Ovary (tissue), 7 donors: ENCODE measurements at regions not wholly inside any gene's neighbourhood (a gene's known extent, or its start where the extent isn't known, plus 50 kb on each side); places are given as distances from the start of the nearest gene placed in this dataset.

Experiments used
- DNase-seq, 5 donors: peaks; one replicate each; pipeline ENCODE4 v3.0.0-alpha.2; 2019 to 2020
- H3K27ac ChIP-seq, 2 donors: fragments of 200-600 bp; one replicate each; pipeline versions ENCODE4 v1.5.1 to v1.8.0; 2019 to 2022
- H3K27me3 ChIP-seq: fragments of 200-600 bp; one replicate; pipeline ENCODE4 v1.8.0; 2022
- H3K36me3 ChIP-seq: fragments of 200-600 bp; sonication (generic); one replicate; pipeline ENCODE4 v1.5.1; 2019
- H3K4me1 ChIP-seq: one replicate; pipeline ENCODE4 v1.8.1; 2013; ENCODE audit warnings: mild to moderate bottlenecking, moderate library complexity; ENCODE audit not compliant: insufficient read depth
- H3K4me3 ChIP-seq: fragments of 200-600 bp; sonication (generic); one replicate; pipeline ENCODE4 v1.5.1; 2017
- H3K9me3 ChIP-seq, 2 donors: fragments of 200-600 bp in 1 of 2; sonication (generic) in 1 of 2; one replicate each; pipeline versions ENCODE4 v1.5.1 to v1.8.1; 2013 to 2019; ENCODE audit warnings: mild to moderate bottlenecking in 1 of 2, moderate library complexity in 1 of 2
- EP300 ChIP-seq: sonication (generic); formaldehyde crosslinking; IDR thresholded peaks from one replicate; pipeline ENCODE4 v1.6.1; 2017; ENCODE audit warnings: antibody characterized with exemption
- POLR2A ChIP-seq: fragments of 450-650 bp; IDR thresholded peaks from one replicate; pipeline ENCODE4 v1.6.1; 2017; ENCODE audit warnings: antibody characterized with exemption, mild to moderate bottlenecking, moderate library complexity
- WGBS, 3 donors: extraction: QIAGEN DNeasy Blood & Tissue Kit in 1 of 3; methylation state at CpG; one replicate each; pipeline versions ENCODE4 v1.1.5 to v1.1.7; 2013 to 2017; 5-methylcytosine and 5-hydroxymethylcytosine counted together
- intact Hi-C, 4 donors: fragments of 100-400 bp; cut with DNase I; formaldehyde crosslinking; loops; one replicate each; pipeline versions ENCODE4 v1.11.0 to v1.15.1; 2022 to 2023
- TF ChIP-seq, protein P1 (sequence below), 3 donors: fragments of 450-650 bp in 2 of 3; fragments of 200-600 bp in 1 of 3; IDR thresholded peaks; one replicate each; pipeline versions ENCODE4 v1.5.1 to v1.8.0; 2016 to 2022; ENCODE audit warnings: antibody characterized with exemption in 3 of 3, mild to moderate bottlenecking in 1 of 3
- donor health status: DM: no; HTN: no; CAD: no; lungs with moderate emphysema.
- donor health status: DM: no; HTN: no; CAD: no.
- donor health status: Bipolar disorder and iron deficiency.
- donor health status: DM: no; HTN: no; CAD: no.
- donor health status: DM: yes; HTN: yes; CAD: no.

DNA sequence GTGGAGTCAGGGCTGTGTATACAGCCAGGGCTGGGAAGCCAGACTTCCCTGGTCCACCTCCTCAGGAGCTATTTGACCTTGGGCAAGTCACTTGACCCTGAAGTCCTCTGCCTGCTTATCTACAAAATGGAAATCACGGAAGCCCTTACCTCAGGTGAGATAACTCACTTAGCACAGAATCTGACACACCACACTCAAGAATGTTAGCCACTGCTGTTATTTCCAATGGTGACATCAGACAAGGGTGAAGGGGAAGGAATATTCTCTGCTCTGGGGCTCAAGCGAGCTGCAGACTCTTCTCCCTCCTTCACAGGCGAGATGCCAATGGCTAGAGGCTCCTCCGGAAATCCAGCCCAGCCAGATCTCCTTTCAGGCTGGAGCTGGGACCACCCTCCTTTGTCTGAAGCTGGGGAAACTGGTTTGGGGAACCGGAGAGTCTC lies 189.6 kb downstream of the HAUS1 start:
- Histone ChIP-seq H3K27me3 (no peaks in the 10 kb centered on the region), H3K9me3 (no peaks in the 10 kb centered on the region), H3K36me3 (no peaks in the 10 kb centered on the region), H3K27ac (no peak overlapping the region), H3K4me3 (no peak overlapping the region), H3K4me1 (no peaks in the 10 kb centered on the region)
- intact Hi-C loops = no loop called here
- DNase-seq = no peak
- TF ChIP-seq POLR2A (no peak), EP300 (no peak)
- TF ChIP-seq, protein P1, sequence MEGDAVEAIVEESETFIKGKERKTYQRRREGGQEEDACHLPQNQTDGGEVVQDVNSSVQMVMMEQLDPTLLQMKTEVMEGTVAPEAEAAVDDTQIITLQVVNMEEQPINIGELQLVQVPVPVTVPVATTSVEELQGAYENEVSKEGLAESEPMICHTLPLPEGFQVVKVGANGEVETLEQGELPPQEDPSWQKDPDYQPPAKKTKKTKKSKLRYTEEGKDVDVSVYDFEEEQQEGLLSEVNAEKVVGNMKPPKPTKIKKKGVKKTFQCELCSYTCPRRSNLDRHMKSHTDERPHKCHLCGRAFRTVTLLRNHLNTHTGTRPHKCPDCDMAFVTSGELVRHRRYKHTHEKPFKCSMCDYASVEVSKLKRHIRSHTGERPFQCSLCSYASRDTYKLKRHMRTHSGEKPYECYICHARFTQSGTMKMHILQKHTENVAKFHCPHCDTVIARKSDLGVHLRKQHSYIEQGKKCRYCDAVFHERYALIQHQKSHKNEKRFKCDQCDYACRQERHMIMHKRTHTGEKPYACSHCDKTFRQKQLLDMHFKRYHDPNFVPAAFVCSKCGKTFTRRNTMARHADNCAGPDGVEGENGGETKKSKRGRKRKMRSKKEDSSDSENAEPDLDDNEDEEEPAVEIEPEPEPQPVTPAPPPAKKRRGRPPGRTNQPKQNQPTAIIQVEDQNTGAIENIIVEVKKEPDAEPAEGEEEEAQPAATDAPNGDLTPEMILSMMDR (IDR thresholded peaks at IDR 0.05) = no peak
- 17 to 29% (median 20%) methylated on average over 5 of the region's 5 CpGs for WGBS, 3 donors

DNA sequence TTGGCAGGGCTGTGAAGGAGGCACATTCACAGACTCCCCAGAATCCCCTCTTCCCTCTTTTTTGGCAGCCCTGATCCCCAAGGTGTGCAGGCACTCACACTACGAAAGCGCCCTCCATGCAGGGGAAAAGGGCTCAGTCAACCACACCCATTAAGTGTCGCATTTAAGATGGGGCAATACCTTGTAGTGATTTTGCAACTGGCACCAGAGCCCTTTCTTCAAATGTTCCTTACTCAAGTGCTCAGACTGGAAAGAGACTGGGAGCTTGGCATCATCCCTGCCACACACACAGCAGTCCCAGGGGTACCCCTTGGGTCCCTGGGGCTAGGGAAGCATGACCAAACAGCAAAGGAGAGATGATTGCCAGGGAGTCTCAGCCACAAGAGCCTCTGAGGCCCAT lies 190.1 kb downstream of the HAUS1 start:
- no peaks in the 10 kb centered on the region for H3K27me3 ChIP-seq
- H3K36me3 ChIP-seq = no peaks in the 10 kb centered on the region
- no peak overlapping the region for H3K27ac ChIP-seq
- H3K9me3 ChIP-seq = no peaks in the 10 kb centered on the region
- WGBS, 3 donors = 81 to 88% (median 83%) methylated on average over 3 of the region's 3 CpGs
- no peaks in the 10 kb centered on the region for H3K4me1 ChIP-seq
- DNase-seq = no peak
- intact Hi-C loops = no loop called here
- no peak for TF ChIP-seq POLR2A
- TF ChIP-seq, protein P1 (IDR thresholded peaks at IDR 0.05) = no peak
- TF ChIP-seq EP300 = no peak
- H3K4me3 ChIP-seq = no peak overlapping the region

DNA sequence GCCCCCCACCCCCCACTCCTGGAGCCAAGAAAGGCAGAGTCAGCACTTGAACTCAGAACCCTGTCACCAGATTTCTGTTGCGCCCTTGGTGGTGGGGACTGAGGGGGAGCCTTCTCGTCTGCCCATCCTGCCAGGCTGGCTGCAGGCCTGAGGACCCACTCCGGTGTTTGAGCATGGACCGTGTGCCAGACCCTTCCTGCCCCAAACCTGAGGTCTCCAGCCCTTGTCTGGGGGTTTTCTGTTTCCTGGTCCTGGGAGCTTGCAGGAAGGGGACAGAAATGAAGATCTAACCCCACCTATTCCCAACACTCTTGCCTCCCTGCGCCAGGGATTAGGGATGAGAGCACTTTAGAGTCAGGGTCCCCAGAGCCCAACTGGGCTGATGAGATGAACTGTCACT lies 190.6 kb downstream of the HAUS1 start:
- Histone ChIP-seq H3K4me1 (no peaks in the 10 kb centered on the region), H3K27me3 (no peaks in the 10 kb centered on the region), H3K4me3 (no peak overlapping the region), H3K9me3 (no peaks in the 10 kb centered on the region), H3K27ac (no peak overlapping the region), H3K36me3 (no peaks in the 10 kb centered on the region)
- TF ChIP-seq POLR2A (no peak), EP300 (no peak)
- TF ChIP-seq, protein P1 (IDR thresholded peaks at IDR 0.05) = no peak
- DNase-seq = no peak
- 91 to 93% (median 93%) methylated on average over 5 of the region's 5 CpGs for WGBS, 3 donors
- intact Hi-C loops = no loop called here

DNA sequence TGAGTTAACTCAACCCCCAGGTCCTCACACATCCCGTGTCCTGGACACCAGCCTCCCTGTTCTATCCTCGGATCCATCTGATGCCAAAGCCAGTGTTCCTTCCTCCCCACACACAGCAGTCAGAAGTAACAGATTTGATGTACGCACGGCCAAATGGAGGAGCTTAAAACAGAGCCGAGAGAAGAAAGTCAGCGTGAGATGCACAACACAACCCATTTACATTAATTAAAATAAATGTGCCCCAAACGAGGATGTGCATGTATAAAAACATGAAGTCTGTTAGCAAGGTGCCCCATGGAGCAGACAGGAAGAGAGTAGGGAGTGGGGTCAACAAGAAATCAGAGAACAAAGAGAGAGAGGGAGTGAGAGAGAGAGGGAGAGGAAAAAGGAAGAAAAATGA lies 191.2 kb downstream of the HAUS1 start:
- intact Hi-C loops = no loop called here
- WGBS, 3 donors = 56 to 59% (median 56%) methylated on average over 7 of the region's 7 CpGs
- no peaks in the 10 kb centered on the region for H3K27me3 ChIP-seq
- DNase-seq = no peak
- no peak overlapping the region for H3K4me3 ChIP-seq
- no peak overlapping the region for H3K27ac ChIP-seq
- H3K4me1 ChIP-seq = no peaks in the 10 kb centered on the region
- no peaks in the 10 kb centered on the region for H3K36me3 ChIP-seq
- H3K9me3 ChIP-seq = no peaks in the 10 kb centered on the region
- TF ChIP-seq, protein P1 (IDR thresholded peaks at IDR 0.05) = no peak
- no peak for TF ChIP-seq POLR2A
- TF ChIP-seq EP300 = no peak

DNA sequence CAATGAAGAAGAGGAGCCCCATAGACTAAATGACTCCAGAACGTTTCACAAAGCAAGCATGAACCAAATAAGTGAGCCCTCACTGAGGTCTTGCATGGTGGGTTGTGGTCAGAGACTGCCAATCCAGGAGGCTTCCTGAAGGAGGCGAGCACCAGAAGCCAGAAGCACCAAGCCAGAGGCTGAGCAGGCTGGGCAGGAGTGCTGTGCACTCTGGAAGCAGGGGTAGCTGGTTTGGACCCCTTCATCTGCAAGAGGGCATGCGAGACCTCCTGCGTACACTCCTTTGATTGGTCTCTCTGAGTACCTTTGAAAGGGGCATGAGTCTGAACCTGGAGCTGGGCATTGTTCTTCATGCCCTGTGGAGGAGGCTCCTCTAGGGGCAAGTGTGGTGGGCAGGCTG lies 192.5 kb downstream of the HAUS1 start:
- H3K4me3 ChIP-seq = no peak overlapping the region
- 81 to 83% (median 82%) methylated on average over 4 of the region's 4 CpGs for WGBS, 3 donors
- intact Hi-C loops = no loop called here
- H3K9me3 ChIP-seq = no peaks in the 10 kb centered on the region
- DNase-seq = no peak
- no peaks in the 10 kb centered on the region for H3K36me3 ChIP-seq
- H3K27ac ChIP-seq = no peak overlapping the region
- no peaks in the 10 kb centered on the region for H3K27me3 ChIP-seq
- H3K4me1 ChIP-seq = no peaks in the 10 kb centered on the region
- no peak for TF ChIP-seq EP300
- TF ChIP-seq POLR2A = no peak
- TF ChIP-seq, protein P1 (IDR thresholded peaks at IDR 0.05) = no peak
